GM12878 (cell line): ENCODE measurements at regions not wholly inside any gene's neighbourhood (a gene's known extent, or its start where the extent isn't known, plus 50 kb on each side); places are given as distances from the start of the nearest gene placed in this dataset.

Experiments
- ATAC-seq: fragments of 200-7000 bp; cut with Tn5 transposase; 3 replicates; pipeline ENCODE4 v1.9.1; 2020; ENCODE audit warnings: mild to moderate bottlenecking, moderate library complexity
- BruUV-seq: library from RNA; stranded (reverse); fragments of 400-500 nt; replicated peaks from 2 replicates; lab custom pipeline; 2021; lab: Mats Ljungman, UMichigan
- CTCF ChIA-PET: fragments of 300-600 bp; sonication (Branson Sonifier 250); formaldehyde crosslinking; extraction: SDS; loops from one replicate; lab custom pipeline; 2021; ENCODE audit warnings: inconsistent platforms; lab: Yijun Ruan, JAX
- POLR2A ChIA-PET: fragments of 350-600 bp; formaldehyde crosslinking; extraction: SDS; loops from one replicate; lab custom pipeline; 2021; ENCODE audit warnings: inconsistent platforms; lab: Charles Lee
- RAD21 ChIA-PET: fragments of 300-600 bp; sonication (Branson Sonifier 250); formaldehyde crosslinking; loops from one replicate; lab custom pipeline; 2023; ENCODE audit warnings: antibody characterized with exemption; ENCODE audit not compliant: unreplicated experiment; lab: Charles Lee
- SMC1A ChIA-PET: fragments of 300-600 bp; sonication (Branson Sonifier 250); formaldehyde crosslinking; loops from one replicate; lab custom pipeline; 2023; ENCODE audit not compliant: unreplicated experiment, uncharacterized antibody; lab: Charles Lee
- DNase-seq: peaks from one replicate; pipeline ENCODE4 v3.0.0-alpha.2; 2011; ENCODE audit warnings: low read depth, low spot score
- FAIRE-seq: peaks from 3 replicates; lab custom pipeline; 2011; peaks lifted over from hg19 to GRCh38; lab: Jason Lieb, UNC
- H2AFZ ChIP-seq: 2 replicates; pipeline ENCODE4 v1.6.0; 2011; ENCODE audit warnings: low read depth, low read length, control low read depth; ENCODE audit not compliant: control insufficient read depth
- H3K27ac ChIP-seq: 2 replicates; pipeline ENCODE4 v1.5.1; 2011; ENCODE audit warnings: control low read depth; ENCODE audit not compliant: control insufficient read depth, insufficient read depth
- H3K27me3 ChIP-seq, 2 experiments: replicated peaks in 1 of 2; 2 replicates each; pipeline versions ENCODE4 v1.6.0 to v1.6.1; 2011; ENCODE audit warnings: low read length in 1 of 2; ENCODE audit not compliant: control insufficient read depth in 2 of 2, insufficient read depth in 2 of 2
- H3K36me3 ChIP-seq, 2 experiments: 2 replicates each; pipeline ENCODE4 v1.5.1; 2011; ENCODE audit warnings: low read length in 1 of 2; ENCODE audit not compliant: control insufficient read depth in 2 of 2, insufficient read depth in 2 of 2
- H3K4me1 ChIP-seq: 2 replicates; pipeline ENCODE4 v1.6.1; 2011; ENCODE audit warnings: mild to moderate bottlenecking, low read length, moderate library complexity, mixed read lengths; ENCODE audit not compliant: control insufficient read depth, insufficient read depth
- H3K4me2 ChIP-seq: 2 replicates; pipeline ENCODE4 v1.6.0; 2011; ENCODE audit warnings: control low read depth; ENCODE audit not compliant: control insufficient read depth, insufficient read depth
- H3K4me3 ChIP-seq: fragments of 200-600 bp; sonication (generic); 2 replicates; pipeline ENCODE4 v1.5.1; 2016
- H3K79me2 ChIP-seq: 2 replicates; pipeline ENCODE4 v1.6.0; 2011; ENCODE audit warnings: low read length; ENCODE audit not compliant: control insufficient read depth, insufficient read depth
- H3K9ac ChIP-seq: 2 replicates; pipeline ENCODE4 v1.8.0; 2011; ENCODE audit warnings: low read length, control low read depth, mixed read lengths; ENCODE audit not compliant: control insufficient read depth, insufficient read depth
- H3K9me3 ChIP-seq: replicated peaks from 3 replicates; pipeline ENCODE4 v1.5.1; 2011; ENCODE audit warnings: mild to moderate bottlenecking, low read length; ENCODE audit not compliant: control insufficient read depth, insufficient read depth
- H4K20me1 ChIP-seq: 2 replicates; pipeline ENCODE4 v1.6.0; 2011; ENCODE audit not compliant: control insufficient read depth, insufficient read depth
- CBFB ChIP-seq: IDR thresholded peaks from 2 replicates; pipeline ENCODE4 v1.6.1; 2016; ENCODE audit warnings: antibody characterized with exemption, low read depth
- YBX1 ChIP-seq: fragments of 450-650 bp; IDR thresholded peaks from 2 replicates; pipeline ENCODE4 v1.6.1; 2016; ENCODE audit warnings: antibody characterized with exemption
- WGBS: methylation state at CpG from one replicate; pipeline ENCODE4 v1.1.6; 2016; ENCODE audit warnings: low lambda C conversion rate; ENCODE audit not compliant: insufficient replicate concordance, insufficient coverage; ENCODE audit errors: missing lambda C conversion rate; 5-methylcytosine and 5-hydroxymethylcytosine counted together
- in situ Hi-C: fragments of 300-500 bp; cut with MboI; formaldehyde crosslinking; loops from 9 replicates; pipeline ENCODE4 v1.14.3; 2018; ENCODE audit warnings: mixed read lengths
- intact Hi-C: fragments of 100-400 bp; cut with micrococcal nuclease; formaldehyde crosslinking; loops from one replicate; pipeline ENCODE4 v1.14.2; 2022; ENCODE audit not compliant: unreplicated experiment

DNA sequence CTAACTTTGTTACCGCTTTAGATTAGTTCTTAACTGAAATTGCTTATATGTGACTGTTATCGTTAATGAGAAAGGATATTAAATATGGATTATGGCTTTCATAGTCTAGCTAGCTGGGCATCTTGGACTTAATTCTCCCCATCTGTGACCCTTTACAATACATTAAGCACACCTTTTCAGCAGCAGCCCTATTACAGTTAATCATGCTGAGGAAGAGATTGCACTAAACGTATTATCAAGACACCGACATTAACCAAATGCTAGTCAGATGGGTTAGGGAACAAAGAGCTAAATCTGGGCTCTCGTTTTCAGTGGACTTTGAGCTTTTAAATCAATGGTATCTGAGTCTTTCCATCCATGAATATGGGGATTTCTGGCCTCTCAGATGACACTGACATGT, 447.5 kb upstream of the DCN start:
- no TSS peak for BruUV-seq
- CTCF ChIA-PET, result no interaction called here
- 65% methylated on average over 5 of the region's 5 CpGs for WGBS

GRCh38 chr12:91629440-91629839, 446.8 kb upstream of the DCN start:
- RAD21 ChIA-PET, result interaction anchor here (0.6 to 0.9 kb wide), 2 partner anchors 401 to 1555 kb away, joined by 3 to 5 read pairs; no protein-coding TSS in a partner anchor
- DNase-seq (no peak), FAIRE-seq (no peak), ATAC-seq (no peak)
- TF ChIP-seq CBFB, result no peak
- no peak overlapping the region for H3K4me2 ChIP-seq
- intact Hi-C loops (no loop called here), in situ Hi-C loops (no loop called here)
- WGBS, result 3% methylated on average over 2 of the region's 2 CpGs
- no TSS peak for BruUV-seq
- no peaks in the 10 kb centered on the region for H3K36me3 ChIP-seq
- no peaks in the 10 kb centered on the region for H3K27me3 ChIP-seq
- CTCF ChIA-PET, result no interaction called here
- H3K9ac ChIP-seq, result no peak overlapping the region
- no peak overlapping the region for H2AFZ ChIP-seq
- SMC1A ChIA-PET, result interaction anchor here (0.6 kb wide), 1 partner anchor 774 kb away, joined by 3 read pairs; no protein-coding TSS in a partner anchor
- H3K4me3 ChIP-seq, result no peak overlapping the region
- no peaks in the 10 kb centered on the region for H4K20me1 ChIP-seq
- no peaks in the 10 kb centered on the region for H3K4me1 ChIP-seq
- no peak overlapping the region for H3K27ac ChIP-seq
- H3K9me3 ChIP-seq, result no peaks in the 10 kb centered on the region; the same call in 2 of the 3 replicates
- POLR2A ChIA-PET, result no interaction called here
- no peaks in the 10 kb centered on the region for H3K79me2 ChIP-seq

More for the DNA sequence above, 447.5 kb upstream of the DCN start:
- FAIRE-seq, result no peak
- no peak overlapping the region for H3K27ac ChIP-seq
- intact Hi-C loops, result no loop called here
- H3K9ac ChIP-seq, result no peak overlapping the region
- no peaks in the 10 kb centered on the region for H3K4me1 ChIP-seq
- no peaks in the 10 kb centered on the region for H4K20me1 ChIP-seq
- ChIA-PET POLR2A (no interaction called here), RAD21 (no interaction called here), SMC1A (interaction anchor here (1.2 to 2.0 kb wide), 2 partner anchors 11 to 15 kb away, joined by 3 to 7 read pairs; no protein-coding TSS in a partner anchor)
- no peak overlapping the region for H2AFZ ChIP-seq
- no peak overlapping the region for H3K4me3 ChIP-seq
- no peak for DNase-seq
- TF ChIP-seq YBX1, result no peak
- no peaks in the 10 kb centered on the region for H3K79me2 ChIP-seq
- no peaks in the 10 kb centered on the region for H3K27me3 ChIP-seq
- peak; percentile 42; the same call in 2 of the 3 replicates for ATAC-seq
- in situ Hi-C loops, result no loop called here
- H3K9me3 ChIP-seq, result no peaks in the 10 kb centered on the region; the same call in 2 of the 3 replicates
- H3K4me2 ChIP-seq, result no peak overlapping the region
- no peaks in the 10 kb centered on the region for H3K36me3 ChIP-seq
